Left lobe of liver (tissue), 2 donors: ENCODE measurements at regions not wholly inside any gene's neighbourhood (a gene's known extent, or its start where the extent isn't known, plus 50 kb on each side); places are given as distances from the start of the nearest gene placed in this dataset.
"Not testable (repeated sequence)": the region's sequence is repeated elsewhere in the genome, so short reads cannot be mapped to it uniquely, and the experiment has no call there.

ENCODE experiments used
- ATAC-seq: fragments of 200-7000 bp; cut with Tn5 transposase; one replicate; pipeline ENCODE4 v1.9.1; 2020; ENCODE audit warnings: mild to moderate bottlenecking, moderate library complexity
- DNase-seq: peaks from one replicate; pipeline ENCODE4 v3.0.0-alpha.2; 2020; ENCODE audit warnings: low spot score
- donor health status: DM: no; HTN: no; CAD: no; lungs with moderate emphysema.
- donor health status: DM: no; HTN: yes; CAD: no.

GRCh38 chr16:63684149-63685101 lies 1437.4 kb downstream of the CDH11 start:
- ATAC-seq (no peak), DNase-seq (no peak)

DNA sequence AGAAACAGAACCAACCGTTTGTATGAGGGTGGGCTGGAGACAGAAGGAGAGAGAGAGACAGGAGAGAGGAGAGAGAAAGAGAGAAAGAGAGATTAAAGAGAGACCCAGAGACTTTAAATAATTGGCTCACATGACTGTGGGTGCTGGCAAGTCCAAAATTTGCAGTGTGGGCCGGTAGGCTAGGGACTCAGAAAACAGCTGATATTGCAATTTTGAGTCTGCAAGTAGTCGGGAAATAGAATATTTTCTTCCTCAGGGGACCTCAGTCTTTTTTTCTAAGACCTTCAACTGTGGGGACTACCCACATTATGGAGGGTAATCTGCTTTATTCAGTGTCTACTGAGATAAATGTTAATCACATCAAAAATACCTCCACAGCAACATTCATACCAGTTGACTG lies 1439.0 kb downstream of the CDH11 start:
- DNase-seq (no peak), ATAC-seq (no peak)

GRCh38 chr16:63672493-63672892 lies 1449.4 kb downstream of the CDH11 start:
- ATAC-seq (no peak), DNase-seq (no peak)

- DNase-seq (no peak), ATAC-seq (no peak)
Observed at GRCh38 chr16:63663155-63663554, 1458.7 kb downstream of the CDH11 start.

- DNase-seq: no peak
- no peak for ATAC-seq
Observed at GRCh38 chr16:63655846-63656245, 1466.0 kb downstream of the CDH11 start.

- DNase-seq: no peak
- no peak for ATAC-seq
Observed at GRCh38 chr16:63653044-63653839, 1468.6 kb downstream of the CDH11 start.

- no peak for ATAC-seq
- no peak for DNase-seq
Observed at GRCh38 chr16:63652091-63652490, 1469.8 kb downstream of the CDH11 start.

DNA sequence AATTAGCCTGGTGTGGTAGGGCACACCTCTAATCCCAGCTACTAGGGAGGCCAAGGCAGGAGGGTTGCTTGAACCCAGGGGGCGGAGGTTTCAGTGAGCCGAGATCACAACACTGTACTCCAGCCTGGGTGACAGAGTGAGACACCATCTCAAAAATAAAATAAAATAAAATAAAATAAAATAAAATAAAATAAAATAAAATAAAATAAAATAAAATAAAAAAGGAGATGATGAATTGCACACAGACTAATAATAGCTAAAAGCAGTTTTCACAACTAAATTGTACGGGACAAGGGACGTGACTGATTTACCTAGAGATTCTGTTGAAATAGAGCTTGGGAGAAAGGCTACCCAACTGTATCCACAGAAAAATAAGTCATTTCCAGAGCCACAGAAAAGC lies 1471.3 kb downstream of the CDH11 start:
- ATAC-seq (no peak), DNase-seq (no peak)

DNA sequence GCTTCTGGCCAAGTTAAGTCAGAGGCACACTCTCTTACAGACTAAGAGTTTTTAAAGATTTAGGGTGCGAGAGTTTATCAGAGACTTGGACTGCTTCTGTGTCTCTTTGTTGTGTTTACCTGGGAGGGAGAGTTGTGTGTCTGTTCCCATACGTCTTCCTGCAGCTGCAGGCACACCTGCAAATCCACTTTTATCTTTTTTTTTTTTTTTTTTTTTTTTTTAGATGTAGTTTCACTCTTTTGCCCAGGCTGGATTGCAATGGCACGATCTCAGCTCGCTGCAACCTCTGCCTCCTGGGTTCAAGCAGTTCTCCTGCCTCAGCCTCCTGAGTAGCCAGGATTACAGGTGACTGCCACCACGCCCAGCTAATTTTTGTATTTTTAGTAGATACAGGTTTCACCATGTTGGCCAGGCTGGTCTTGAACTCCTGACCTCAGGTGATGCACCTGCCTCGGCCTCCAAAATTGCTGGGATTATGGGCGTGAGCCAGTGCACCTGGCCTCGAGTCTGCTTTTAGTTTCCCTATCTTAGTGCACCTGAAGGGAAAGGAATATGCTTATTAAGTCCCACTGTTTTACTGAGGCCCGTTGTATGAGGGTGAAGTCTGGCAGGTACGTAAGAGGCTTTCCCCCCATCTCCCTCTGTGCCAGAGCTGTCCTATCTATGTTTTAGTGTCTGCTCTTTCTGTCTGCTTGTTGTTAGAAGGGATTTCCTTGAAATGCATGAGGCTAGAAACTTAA lies 1488.0 kb downstream of the CDH11 start:
- DNase-seq, ATAC-seq: not testable (repeated sequence)

DNA sequence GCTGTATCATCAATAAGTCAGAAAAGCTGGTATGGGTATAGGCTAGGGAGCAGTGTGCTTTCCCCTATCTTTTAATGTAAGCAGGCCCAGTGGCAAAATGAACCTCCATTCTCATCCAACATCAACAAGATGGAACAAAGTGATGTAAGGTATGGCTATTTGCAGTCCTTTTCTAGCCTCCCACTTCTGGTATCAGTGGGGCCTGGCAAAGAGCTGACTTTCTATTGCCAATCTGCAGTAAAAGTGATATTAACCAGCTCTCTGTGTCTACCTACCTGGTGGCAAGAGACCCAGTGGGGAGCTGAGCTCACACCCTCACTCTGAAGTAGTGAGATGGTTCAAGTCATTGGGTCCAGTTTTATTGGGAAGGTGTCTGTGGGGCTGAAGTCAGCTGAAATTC lies 1492.6 kb downstream of the CDH11 start:
- ATAC-seq: no peak
- no peak for DNase-seq

DNA sequence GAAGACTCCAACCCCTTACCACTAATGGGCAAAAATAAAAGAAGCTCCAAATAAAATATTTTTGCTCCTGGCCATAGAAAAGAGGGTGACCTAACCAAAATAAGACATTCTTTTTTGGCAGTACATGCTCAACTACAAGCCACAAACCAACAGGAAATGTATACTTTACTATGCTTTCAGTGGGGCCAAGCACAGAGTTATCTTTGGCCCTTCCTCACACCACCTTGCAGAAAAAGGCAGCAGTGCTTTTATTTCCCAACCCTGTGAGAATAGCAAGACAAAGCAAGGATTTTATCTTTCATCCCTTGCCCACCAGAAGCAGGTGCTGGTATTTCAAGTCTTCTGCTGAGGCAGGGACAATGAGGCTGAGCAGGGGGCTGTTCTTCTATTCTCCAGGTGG lies 1493.1 kb downstream of the CDH11 start:
- ATAC-seq (no peak), DNase-seq (no peak)

DNA sequence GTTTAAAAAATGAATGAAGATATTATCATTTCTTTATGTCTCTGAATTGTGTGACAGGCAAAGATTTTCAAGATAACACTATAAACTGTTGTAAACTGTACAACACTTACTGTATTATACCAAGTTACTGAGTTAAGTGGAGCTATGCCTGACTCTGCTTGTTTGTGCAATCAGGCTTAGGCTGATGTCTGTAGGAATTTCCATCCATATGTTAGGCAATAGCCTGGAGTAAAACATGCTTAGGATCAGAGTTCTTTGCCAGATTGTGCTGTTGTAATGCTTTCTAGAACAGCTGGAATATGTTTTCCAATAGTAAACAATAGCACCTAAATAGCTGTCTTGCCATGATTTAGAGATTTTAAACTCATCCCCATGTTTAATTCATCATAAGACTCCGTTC lies 1496.7 kb downstream of the CDH11 start:
- ATAC-seq (no peak), DNase-seq (no peak)

DNA sequence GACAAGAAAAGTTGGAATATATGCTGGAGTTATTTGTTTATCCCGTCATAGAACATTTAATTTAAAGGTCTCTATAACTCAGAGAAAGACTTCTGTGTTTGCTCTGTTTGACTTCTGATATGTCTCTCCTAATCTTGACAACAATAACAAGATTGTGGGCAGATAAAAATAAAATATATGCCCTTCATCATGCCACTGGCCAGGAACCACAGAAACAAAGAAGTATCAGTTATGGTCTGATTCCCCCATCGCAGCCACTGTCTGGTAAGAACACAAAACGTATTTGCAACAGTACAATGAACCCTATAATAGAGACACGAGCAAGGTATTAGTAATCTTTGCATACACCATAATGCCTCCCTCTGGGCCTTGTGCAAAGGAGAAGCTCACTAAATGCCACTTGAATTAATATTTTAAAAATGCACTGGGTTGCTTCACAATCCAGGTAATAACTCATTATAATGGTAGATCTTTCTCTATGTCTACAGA lies 1498.3 kb downstream of the CDH11 start:
- DNase-seq (no peak), ATAC-seq (no peak)

GRCh38 chr16:63618896-63619485 lies 1502.9 kb downstream of the CDH11 start:
- DNase-seq (no peak), ATAC-seq (no peak)

DNA sequence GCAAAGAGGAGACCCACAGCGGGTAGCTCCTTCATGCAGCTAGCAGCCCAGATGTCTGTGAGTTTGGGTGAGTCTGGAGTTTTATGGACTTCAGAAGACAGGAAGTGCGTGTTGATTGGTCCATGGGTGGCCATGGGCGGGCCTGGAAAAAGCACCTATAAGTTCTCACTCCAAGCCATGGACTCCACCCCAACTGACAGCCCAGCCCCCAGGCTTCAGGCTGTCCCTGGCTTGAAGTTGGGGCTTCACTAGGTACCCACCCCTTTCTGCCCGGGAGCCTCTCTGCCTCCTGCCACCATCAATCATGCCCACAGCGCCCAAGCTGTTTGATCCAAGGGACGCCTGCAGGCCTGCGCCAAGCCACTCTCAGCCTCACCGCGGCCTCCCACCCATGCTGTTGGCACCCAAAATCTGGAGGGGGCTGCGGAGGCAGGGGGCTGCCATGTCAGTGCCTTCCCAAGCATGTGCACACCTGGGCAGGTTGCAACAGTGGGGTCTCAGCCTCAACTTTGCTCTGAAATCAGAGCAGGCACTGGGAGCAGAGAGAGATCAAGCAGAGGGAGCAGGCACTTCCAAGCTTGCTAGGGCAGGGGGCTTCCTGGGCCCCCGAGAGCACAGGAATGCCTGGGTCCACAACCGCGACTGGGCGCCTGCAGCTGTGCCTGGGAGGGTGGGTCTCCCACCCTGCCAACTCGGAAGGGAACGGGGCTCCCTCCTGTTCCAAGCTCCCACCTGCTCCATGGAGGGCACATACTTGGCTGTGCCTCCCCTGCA lies 1503.7 kb downstream of the CDH11 start:
- DNase-seq (no peak), ATAC-seq (no peak)

- ATAC-seq (no peak), DNase-seq (no peak)
Observed at GRCh38 chr16:63617047-63617989, 1504.5 kb downstream of the CDH11 start.

DNA sequence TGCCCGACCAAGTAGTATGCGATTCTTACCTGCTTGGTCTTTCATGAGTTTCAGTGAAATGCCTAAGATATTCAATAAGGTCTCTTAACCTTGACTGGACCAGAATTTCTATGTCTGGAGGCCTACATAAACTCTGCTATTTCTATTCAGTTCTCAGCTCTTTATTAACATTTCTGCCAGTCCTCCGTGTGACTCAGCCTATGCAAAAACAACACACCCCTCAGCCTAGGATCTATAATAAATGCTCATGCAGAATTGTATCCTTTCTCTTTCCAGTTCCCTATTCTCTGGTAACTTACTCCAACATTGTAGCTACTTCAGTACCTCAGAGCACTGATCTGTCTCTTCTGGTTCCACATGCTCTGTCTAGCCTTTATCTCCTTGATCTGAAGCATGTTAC lies 1507.4 kb downstream of the CDH11 start:
- no peak for ATAC-seq
- DNase-seq: no peak

DNA sequence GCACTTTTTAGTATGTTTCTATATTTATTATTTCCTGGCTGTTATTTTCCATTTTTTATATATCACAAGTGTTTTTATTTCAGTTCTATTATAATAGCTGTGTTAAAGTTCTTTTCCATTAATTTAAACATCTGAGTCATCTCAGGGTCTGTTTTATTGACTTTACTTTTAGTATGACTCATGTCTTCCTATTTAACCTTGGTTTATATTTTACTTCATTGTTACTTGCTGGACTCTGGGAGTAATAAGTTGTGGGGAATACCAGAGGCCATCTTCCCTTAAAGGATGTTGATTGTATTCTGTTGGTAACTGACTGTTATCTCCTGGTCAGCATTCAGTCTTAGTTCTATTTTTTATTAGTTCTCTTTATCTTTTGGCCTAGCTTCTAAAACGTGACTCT lies 1508.2 kb downstream of the CDH11 start:
- no peak for DNase-seq
- no peak for ATAC-seq
